ENCODE measurements at regions not wholly inside any gene's neighbourhood (a gene's known extent, or its start where the extent isn't known, plus 50 kb on each side); places are given as distances from the start of the nearest gene placed in this dataset.

DNA sequence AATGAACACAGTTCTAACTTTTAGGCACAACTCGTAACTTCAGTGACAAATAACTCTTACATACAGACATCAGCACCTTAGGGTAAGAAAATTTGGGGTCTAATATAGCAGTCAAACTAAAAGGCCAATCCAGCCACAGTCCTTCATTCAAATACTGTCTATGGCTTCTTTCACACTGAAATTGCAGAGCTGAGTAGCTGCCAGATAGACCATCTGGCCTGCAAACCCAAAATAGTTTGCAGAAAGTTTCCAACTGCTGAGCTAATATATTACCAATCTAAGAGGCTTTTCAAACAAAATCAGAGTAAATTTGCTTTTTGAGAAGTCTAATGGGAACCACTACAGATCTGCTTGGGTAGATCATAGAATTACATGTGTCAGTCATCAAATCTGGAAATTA, 183.4 kb downstream of the GALR1 start:
- no peak for TF ChIP-seq POLR2A (IDR thresholded peaks at IDR 0.05)
- TF ChIP-seq, protein P1, sequence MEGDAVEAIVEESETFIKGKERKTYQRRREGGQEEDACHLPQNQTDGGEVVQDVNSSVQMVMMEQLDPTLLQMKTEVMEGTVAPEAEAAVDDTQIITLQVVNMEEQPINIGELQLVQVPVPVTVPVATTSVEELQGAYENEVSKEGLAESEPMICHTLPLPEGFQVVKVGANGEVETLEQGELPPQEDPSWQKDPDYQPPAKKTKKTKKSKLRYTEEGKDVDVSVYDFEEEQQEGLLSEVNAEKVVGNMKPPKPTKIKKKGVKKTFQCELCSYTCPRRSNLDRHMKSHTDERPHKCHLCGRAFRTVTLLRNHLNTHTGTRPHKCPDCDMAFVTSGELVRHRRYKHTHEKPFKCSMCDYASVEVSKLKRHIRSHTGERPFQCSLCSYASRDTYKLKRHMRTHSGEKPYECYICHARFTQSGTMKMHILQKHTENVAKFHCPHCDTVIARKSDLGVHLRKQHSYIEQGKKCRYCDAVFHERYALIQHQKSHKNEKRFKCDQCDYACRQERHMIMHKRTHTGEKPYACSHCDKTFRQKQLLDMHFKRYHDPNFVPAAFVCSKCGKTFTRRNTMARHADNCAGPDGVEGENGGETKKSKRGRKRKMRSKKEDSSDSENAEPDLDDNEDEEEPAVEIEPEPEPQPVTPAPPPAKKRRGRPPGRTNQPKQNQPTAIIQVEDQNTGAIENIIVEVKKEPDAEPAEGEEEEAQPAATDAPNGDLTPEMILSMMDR (IDR thresholded peaks at IDR 0.05), result no peak
